HG02981 (cell line): ENCODE measurements at regions not wholly inside any gene's neighbourhood (a gene's known extent, or its start where the extent isn't known, plus 50 kb on each side); places are given as distances from the start of the nearest gene placed in this dataset.
"Not testable (repeated sequence)": the region's sequence is repeated elsewhere in the genome, so short reads cannot be mapped to it uniquely, and the experiment has no call there.

Source experiments
- ATAC-seq: cut with Tn5 transposase; IDR thresholded peaks from one replicate; pipeline ENCODE4 v1.9.1; 2021; ENCODE audit warnings: mild to moderate bottlenecking, moderate library complexity; ENCODE audit not compliant: unreplicated experiment

GRCh38 chr9:41019858-41020562 lies 108.5 kb downstream of the FOXD4L6 start:
- not testable (repeated sequence) for ATAC-seq

- ATAC-seq, result not testable (repeated sequence)
Observed at GRCh38 chr9:41018948-41019347, 109.5 kb downstream of the FOXD4L6 start.

GRCh38 chr9:41016699-41017098 lies 111.8 kb downstream of the FOXD4L6 start:
- not testable (repeated sequence) for ATAC-seq

- not testable (repeated sequence) for ATAC-seq
Observed at GRCh38 chr9:40999952-41000700, 128.4 kb downstream of the FOXD4L6 start.

- not testable (repeated sequence) for ATAC-seq
Observed at GRCh38 chr9:40995490-40995889, 133.0 kb downstream of the FOXD4L6 start.

- not testable (repeated sequence) for ATAC-seq
Observed at GRCh38 chr9:40993842-40994241, 134.6 kb downstream of the FOXD4L6 start.

GRCh38 chr9:40993375-40993774 lies 135.1 kb downstream of the FOXD4L6 start:
- not testable (repeated sequence) for ATAC-seq

- peak; percentile 40 for ATAC-seq
Observed at GRCh38 chr9:40992472-40992821, 136.0 kb downstream of the FOXD4L6 start.

- ATAC-seq, result peak; percentile 99
Observed at GRCh38 chr9:40991741-40992471, 136.6 kb downstream of the FOXD4L6 start.

GRCh38 chr9:40991100-40991740 lies 137.3 kb downstream of the FOXD4L6 start:
- not testable (repeated sequence) for ATAC-seq

- not testable (repeated sequence) for ATAC-seq
Observed at GRCh38 chr9:40986332-40986731, 142.1 kb downstream of the FOXD4L6 start.

- ATAC-seq, result not testable (repeated sequence)
Observed at GRCh38 chr9:40975351-40975750, 153.1 kb downstream of the FOXD4L6 start.

GRCh38 chr9:40974912-40975311 lies 153.6 kb downstream of the FOXD4L6 start:
- not testable (repeated sequence) for ATAC-seq

- not testable (repeated sequence) for ATAC-seq
Observed at GRCh38 chr9:40971773-40972172, 156.7 kb downstream of the FOXD4L6 start.

- not testable (repeated sequence) for ATAC-seq
Observed at GRCh38 chr9:40970340-40970739, 158.1 kb downstream of the FOXD4L6 start.

- ATAC-seq, result not testable (repeated sequence)
Observed at GRCh38 chr9:40962461-40962860, 166.0 kb downstream of the FOXD4L6 start.

GRCh38 chr9:40951876-40952494 lies 176.5 kb downstream of the FOXD4L6 start:
- not testable (repeated sequence) for ATAC-seq

GRCh38 chr9:40946228-40946627 lies 182.3 kb downstream of the FOXD4L6 start:
- ATAC-seq, result not testable (repeated sequence)

- ATAC-seq, result not testable (repeated sequence)
Observed at GRCh38 chr9:40942730-40943129, 185.8 kb downstream of the FOXD4L6 start.

- not testable (repeated sequence) for ATAC-seq
Observed at GRCh38 chr9:40939888-40940209, 188.6 kb downstream of the FOXD4L6 start.
